Ishikawa (cell line): ENCODE measurements at regions not wholly inside any gene's neighbourhood (a gene's known extent, or its start where the extent isn't known, plus 50 kb on each side); places are given as distances from the start of the nearest gene placed in this dataset.

Source experiments
- CEBPB ChIP-seq: IDR thresholded peaks from 2 replicates; pipeline ENCODE4 v1.6.1; 2012
- CREB1 ChIP-seq: IDR thresholded peaks from 2 replicates; pipeline ENCODE4 v1.6.1; 2012; ENCODE audit warnings: low read depth
- EGR1 ChIP-seq: IDR thresholded peaks from 2 replicates; pipeline ENCODE4 v1.6.1; 2012
- EP300 ChIP-seq: IDR thresholded peaks from 2 replicates; pipeline ENCODE4 v1.6.1; 2012; ENCODE audit warnings: borderline replicate concordance
- FOXM1 ChIP-seq: IDR thresholded peaks from 2 replicates; pipeline ENCODE4 v1.6.1; 2012; ENCODE audit warnings: low read depth, borderline replicate concordance
- NFIC ChIP-seq: IDR thresholded peaks from 2 replicates; pipeline ENCODE4 v1.6.1; 2012
- RAD21 ChIP-seq: IDR thresholded peaks from 2 replicates; pipeline ENCODE4 v1.6.1; 2012; ENCODE audit warnings: low read depth
- TAF1 ChIP-seq: IDR thresholded peaks from 2 replicates; pipeline ENCODE4 v1.6.1; 2012; ENCODE audit warnings: low read depth, mild to moderate bottlenecking
- TCF12 ChIP-seq: IDR thresholded peaks from 2 replicates; pipeline ENCODE4 v1.6.1; 2012; ENCODE audit warnings: low read depth
- TEAD4 ChIP-seq: IDR thresholded peaks from 2 replicates; pipeline ENCODE4 v1.6.1; 2012
- YY1 ChIP-seq: IDR thresholded peaks from 2 replicates; pipeline ENCODE4 v1.6.1; 2012; ENCODE audit warnings: low read depth
- ZBTB7A ChIP-seq: IDR thresholded peaks from 2 replicates; pipeline ENCODE4 v1.6.1; 2012; ENCODE audit warnings: low read depth
- TF ChIP-seq, protein P1 (sequence below): IDR thresholded peaks from 2 replicates; pipeline ENCODE4 v1.6.1; 2012
- TF ChIP-seq, protein P2 (sequence below): IDR thresholded peaks from 2 replicates; pipeline ENCODE4 v1.6.1; 2012
- TF ChIP-seq, protein P3 (sequence below): IDR thresholded peaks from 2 replicates; pipeline ENCODE4 v1.6.1; 2012; ENCODE audit warnings: low read depth, mild to moderate bottlenecking

DNA sequence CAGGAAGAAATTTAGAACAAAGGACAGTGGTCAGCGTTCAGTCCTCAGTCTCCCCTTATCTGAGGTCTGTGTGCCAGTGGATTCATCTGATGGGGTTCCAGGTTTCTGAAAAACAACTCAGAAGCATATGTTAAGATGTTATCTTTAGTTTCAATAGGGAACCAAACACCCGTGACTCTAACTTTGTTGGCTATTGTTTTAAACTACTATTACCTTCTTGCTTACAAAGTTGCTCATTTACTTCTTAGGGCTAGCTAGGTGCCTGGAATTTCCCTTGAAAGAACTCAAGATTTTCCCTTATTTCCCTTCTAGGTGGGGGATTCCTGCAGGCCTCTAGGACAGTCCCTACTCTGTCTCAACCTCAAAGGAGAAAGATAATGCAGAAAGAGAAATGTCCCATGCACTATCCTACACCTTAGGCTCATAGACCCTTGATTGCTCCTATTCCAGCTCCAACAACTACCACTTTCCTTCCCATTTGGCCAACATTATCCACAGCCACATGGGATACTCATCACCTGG, 192.5 kb upstream of the LYZL1 start:
- TF ChIP-seq, protein P1, sequence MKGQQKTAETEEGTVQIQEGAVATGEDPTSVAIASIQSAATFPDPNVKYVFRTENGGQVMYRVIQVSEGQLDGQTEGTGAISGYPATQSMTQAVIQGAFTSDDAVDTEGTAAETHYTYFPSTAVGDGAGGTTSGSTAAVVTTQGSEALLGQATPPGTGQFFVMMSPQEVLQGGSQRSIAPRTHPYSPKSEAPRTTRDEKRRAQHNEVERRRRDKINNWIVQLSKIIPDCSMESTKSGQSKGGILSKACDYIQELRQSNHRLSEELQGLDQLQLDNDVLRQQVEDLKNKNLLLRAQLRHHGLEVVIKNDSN, result no peak
- no peak for TF ChIP-seq ZBTB7A
- no peak for TF ChIP-seq TAF1
- TF ChIP-seq CEBPB, result no peak
- TF ChIP-seq, protein P2, sequence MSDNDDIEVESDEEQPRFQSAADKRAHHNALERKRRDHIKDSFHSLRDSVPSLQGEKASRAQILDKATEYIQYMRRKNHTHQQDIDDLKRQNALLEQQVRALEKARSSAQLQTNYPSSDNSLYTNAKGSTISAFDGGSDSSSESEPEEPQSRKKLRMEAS, result no peak
- no peak for TF ChIP-seq NFIC
- TF ChIP-seq, protein P3, sequence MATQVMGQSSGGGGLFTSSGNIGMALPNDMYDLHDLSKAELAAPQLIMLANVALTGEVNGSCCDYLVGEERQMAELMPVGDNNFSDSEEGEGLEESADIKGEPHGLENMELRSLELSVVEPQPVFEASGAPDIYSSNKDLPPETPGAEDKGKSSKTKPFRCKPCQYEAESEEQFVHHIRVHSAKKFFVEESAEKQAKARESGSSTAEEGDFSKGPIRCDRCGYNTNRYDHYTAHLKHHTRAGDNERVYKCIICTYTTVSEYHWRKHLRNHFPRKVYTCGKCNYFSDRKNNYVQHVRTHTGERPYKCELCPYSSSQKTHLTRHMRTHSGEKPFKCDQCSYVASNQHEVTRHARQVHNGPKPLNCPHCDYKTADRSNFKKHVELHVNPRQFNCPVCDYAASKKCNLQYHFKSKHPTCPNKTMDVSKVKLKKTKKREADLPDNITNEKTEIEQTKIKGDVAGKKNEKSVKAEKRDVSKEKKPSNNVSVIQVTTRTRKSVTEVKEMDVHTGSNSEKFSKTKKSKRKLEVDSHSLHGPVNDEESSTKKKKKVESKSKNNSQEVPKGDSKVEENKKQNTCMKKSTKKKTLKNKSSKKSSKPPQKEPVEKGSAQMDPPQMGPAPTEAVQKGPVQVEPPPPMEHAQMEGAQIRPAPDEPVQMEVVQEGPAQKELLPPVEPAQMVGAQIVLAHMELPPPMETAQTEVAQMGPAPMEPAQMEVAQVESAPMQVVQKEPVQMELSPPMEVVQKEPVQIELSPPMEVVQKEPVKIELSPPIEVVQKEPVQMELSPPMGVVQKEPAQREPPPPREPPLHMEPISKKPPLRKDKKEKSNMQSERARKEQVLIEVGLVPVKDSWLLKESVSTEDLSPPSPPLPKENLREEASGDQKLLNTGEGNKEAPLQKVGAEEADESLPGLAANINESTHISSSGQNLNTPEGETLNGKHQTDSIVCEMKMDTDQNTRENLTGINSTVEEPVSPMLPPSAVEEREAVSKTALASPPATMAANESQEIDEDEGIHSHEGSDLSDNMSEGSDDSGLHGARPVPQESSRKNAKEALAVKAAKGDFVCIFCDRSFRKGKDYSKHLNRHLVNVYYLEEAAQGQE, result no peak
- no peak for TF ChIP-seq FOXM1
- TF ChIP-seq TEAD4, result no peak
- no peak for TF ChIP-seq CREB1
- TF ChIP-seq EGR1, result no peak
- no peak for TF ChIP-seq YY1
- no peak for TF ChIP-seq TCF12
- TF ChIP-seq EP300, result no peak
- TF ChIP-seq RAD21, result no peak

DNA sequence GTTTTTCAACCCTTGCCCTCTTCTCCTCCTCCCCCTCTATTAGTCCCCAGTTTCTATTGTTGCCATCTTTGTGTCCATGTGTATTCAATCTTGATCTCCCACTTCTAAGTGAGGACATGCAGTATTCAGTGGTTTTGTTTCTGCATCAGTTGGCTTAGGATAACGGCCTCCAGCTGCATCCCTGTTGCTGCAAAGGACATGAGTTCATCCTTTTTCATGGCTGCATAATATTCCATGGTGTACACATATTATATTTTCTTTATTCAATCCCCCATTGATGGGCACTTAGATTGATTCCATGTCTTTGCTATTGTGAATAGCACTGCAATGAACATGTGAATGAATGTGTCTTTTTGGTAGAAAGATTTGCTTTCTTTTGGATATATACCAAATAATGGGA, 190.4 kb upstream of the LYZL1 start:
- TF ChIP-seq CREB1 (no peak), YY1 (no peak), EGR1 (no peak), FOXM1 (no peak), RAD21 (no peak), EP300 (no peak), ZBTB7A (no peak), TEAD4 (no peak), NFIC (no peak), TAF1 (no peak), CEBPB (no peak), TCF12 (no peak)
- TF ChIP-seq, protein P2, result no peak
- TF ChIP-seq, protein P1, result no peak
- TF ChIP-seq, protein P3, result no peak

DNA sequence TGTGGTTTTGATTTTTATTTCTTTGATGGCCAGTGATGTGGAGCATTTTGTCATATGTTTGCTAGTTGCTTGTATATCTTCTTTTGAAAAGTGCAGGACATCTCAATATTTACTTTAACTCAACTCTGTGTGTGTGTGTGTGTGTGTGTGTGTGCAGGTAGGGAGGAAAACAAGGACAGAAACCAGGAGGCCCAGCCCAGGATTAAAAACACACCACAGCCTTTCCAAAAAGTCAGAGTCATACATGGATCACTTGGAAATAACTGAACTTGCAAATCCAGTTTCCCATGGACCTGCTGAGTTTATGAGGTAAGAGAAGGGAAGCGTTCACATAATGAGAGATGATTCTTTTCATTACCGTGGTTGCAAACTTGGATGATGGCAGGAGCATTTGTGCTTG, 189.9 kb upstream of the LYZL1 start:
- no peak for TF ChIP-seq ZBTB7A
- TF ChIP-seq, protein P3, result no peak
- TF ChIP-seq TAF1, result no peak
- TF ChIP-seq NFIC, result no peak
- TF ChIP-seq FOXM1, result no peak

DNA sequence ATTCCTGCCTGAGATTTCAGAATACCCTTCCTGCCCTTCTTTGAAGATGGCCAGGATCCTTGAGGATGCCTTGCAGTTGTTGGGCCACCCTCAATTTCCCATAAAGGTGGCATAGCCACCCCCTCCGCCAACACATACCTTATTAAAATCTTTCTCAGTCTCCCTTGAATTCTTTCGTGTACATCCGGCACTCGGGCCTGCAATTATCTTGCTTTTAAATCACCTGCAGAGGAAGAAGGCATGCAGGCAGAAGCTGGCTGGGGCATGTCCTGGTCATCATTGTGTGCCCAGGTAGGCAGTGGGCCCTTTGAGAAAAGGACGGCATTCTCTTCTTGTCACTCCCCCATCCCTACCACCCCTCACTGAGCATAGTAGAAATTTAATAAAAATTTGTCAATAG, 189.5 kb upstream of the LYZL1 start:
- TF ChIP-seq EP300, result no peak
- no peak for TF ChIP-seq EGR1
- TF ChIP-seq, protein P3, result no peak
- TF ChIP-seq TCF12, result no peak
- TF ChIP-seq YY1, result no peak
- no peak for TF ChIP-seq CEBPB
- TF ChIP-seq TEAD4, result no peak
- no peak for TF ChIP-seq CREB1
- TF ChIP-seq, protein P1, result no peak
- no peak for TF ChIP-seq ZBTB7A
- TF ChIP-seq NFIC, result no peak
- TF ChIP-seq, protein P2, result no peak
- TF ChIP-seq FOXM1, result no peak
- TF ChIP-seq TAF1, result no peak
- no peak for TF ChIP-seq RAD21
